GM21786 (cell line): ENCODE measurements at regions not wholly inside any gene's neighbourhood (a gene's known extent, or its start where the extent isn't known, plus 50 kb on each side); places are given as distances from the start of the nearest gene placed in this dataset.

Experiments used
- ATAC-seq: cut with Tn5 transposase; IDR thresholded peaks from one replicate; pipeline ENCODE4 v1.9.1; 2021; ENCODE audit not compliant: unreplicated experiment

DNA sequence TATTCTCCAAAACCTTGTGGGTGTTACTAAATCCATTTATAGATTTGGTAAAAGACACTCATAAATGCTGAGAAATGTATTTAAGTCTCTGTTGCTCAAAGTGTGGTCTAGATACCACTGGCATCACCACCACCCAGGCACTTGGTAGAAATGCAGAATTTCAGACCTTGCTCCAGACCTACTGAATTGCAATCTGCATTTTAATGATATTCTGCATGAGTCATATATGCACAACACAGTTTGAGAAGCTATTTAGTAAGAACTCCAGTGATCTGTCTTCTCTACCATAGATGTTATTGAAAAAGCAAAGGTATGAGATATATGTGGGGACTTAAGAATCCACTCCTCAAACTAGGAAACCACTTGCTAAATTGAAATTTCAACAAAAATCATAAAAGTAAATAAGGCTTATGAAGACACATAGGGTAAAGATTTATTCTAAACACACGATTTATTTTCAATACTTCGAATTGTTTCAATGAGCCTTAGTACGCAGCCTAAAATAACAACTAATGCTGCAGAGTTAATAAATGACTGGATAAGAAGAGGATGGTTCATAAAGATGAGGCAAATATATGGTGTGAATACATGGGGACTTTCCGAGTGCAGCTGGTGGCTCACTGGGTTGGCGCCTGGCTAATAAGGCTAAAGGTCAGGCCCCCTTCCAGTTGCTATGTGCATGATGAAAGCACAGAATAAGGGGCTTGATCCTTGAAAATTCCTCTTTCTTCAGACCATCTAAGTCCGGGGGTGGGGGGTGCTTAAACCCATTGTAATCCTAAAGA, 813.3 kb downstream of the NR2F2 start:
- peak; percentile 46 for ATAC-seq

DNA sequence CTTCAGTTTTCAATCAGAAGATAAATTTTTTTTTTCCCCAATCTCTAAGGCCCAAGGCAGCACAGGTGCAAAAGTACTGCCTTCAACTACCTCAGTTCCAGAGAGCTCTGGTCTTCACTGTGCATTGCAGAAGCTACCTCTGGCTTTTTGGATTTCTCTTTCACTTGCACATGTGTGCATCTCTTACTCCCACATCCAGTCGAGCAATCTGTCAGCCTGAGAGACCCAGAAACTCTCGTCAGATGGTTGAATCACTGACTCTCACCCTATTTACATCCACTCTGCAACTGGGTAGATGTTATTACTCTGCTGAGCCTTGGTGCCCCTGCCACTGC, 813.8 kb downstream of the NR2F2 start:
- ATAC-seq, result no peak

DNA sequence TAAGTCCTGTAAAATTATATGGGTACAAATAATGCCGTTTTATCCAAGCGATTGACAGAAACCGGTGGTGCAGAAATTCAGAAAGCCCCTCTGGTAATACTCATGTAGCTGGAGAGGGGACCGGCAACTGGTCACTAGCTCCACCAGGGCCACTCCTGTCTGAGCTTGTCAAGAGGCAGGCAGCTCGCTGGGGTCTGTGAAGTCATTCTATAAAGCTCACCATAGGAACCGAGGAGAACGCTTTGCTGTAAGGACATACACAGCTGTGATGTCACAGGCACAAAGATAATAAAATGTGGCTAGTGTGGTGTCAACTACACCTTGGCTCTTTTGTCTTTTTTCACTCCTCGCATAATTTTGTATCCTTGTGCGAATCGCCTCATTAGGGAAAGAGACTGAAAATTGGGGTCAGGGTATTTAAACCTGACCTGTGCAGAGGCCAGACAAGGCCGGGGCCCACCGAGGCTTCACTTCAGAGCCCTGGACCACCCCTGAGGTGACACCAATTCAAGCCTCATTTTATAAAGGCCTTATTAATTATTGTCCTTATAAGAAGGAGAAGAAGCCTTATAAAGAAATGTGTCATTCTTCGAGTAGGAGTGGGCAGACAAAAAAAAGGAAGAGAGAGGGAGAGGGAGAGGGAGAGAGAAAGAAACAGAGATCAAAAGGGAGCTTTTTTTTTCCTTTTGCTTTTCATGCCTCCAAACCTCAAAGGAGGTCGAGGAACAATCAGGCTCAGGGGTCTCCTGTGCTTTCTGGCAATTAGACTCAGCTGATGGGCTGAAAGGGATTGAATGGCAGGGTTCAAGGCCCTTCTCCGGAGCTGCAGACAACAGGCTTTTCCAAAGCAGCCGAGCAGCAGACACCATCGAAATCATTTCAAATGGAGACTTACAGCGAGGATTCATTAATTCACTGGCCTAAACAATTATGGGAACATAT, 813.3 kb upstream of the ARRDC4 start:
- ATAC-seq, result no peak

- ATAC-seq, result no peak
Measured at GRCh38 chr15:97153356-97153965, 807.0 kb upstream of the ARRDC4 start.

GRCh38 chr15:97156739-97157265, 803.7 kb upstream of the ARRDC4 start:
- ATAC-seq, result no peak

GRCh38 chr15:97162805-97163495, 797.6 kb upstream of the ARRDC4 start:
- ATAC-seq, result no peak

DNA sequence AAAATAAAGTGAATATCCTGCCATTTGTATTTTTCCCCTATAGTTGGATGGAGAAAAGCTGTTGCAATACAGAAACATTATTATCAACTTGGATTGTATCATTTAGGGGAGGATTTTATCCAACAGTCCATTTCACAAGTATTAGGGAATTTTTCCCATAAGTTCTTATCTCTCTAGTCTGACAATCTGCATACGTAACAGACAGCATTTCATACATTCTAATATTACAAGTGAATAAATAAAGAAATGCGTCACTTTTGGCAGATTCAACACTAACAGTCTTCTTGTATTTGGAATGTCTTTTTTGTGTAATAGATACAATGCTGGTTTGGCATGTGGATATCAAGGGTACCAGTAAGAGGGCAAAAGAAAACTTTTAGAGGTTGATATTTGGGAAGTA, 795.3 kb upstream of the ARRDC4 start:
- ATAC-seq, result no peak

DNA sequence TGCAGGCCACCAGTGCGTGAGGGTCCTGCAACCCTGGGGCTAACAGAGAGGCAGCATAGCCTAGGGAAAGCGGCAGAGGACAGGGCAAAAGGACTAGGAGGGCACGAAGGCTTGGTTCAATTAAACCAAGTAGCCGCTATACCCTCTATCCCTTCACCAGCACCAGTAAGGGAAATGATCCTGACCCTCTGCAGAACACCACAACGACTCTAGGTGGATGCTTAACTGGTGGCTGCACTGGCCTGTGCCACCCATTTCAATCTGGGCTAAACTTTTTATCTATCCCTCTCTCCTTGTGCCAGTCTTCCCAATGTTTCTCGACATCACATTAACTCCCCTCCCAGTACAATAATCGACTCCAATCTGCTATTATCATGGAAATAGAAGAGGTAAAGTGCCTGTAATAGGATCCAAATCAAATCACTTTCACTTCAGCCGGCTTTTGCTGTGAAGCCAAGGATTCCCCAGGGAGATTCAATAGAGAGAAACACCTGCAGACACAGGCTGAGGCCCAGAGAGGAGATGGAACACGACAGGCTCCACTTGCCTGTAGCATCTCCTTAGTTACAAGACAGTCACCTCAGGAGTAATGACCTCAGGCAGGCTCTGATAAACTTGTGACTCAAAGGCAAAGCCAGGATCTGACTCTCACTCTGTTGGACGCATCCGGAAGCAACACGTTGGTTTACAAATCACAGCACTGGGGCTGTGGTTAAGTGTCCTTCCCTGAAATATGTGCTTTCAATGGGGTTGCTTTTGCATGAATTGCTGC, 791.6 kb upstream of the ARRDC4 start:
- no peak for ATAC-seq

DNA sequence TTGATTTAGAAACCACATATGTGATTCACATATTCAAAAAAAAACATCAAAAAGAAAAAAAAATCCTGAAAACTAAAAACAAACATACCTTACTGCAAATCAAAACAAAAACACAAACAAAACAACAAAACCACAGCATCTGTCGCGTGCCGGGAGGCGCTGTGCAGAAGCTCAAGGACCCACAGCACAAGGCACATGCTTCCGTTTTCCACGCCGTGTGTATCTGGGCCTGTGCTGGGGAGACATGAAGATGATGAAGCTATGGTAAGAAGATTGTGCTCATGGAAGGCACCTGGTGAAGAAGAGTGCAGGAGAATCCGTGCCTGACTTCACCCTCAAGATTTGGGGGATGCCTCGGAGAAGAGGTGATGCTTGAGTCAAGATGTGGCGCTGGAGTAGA, 788.9 kb upstream of the ARRDC4 start:
- ATAC-seq, result no peak

DNA sequence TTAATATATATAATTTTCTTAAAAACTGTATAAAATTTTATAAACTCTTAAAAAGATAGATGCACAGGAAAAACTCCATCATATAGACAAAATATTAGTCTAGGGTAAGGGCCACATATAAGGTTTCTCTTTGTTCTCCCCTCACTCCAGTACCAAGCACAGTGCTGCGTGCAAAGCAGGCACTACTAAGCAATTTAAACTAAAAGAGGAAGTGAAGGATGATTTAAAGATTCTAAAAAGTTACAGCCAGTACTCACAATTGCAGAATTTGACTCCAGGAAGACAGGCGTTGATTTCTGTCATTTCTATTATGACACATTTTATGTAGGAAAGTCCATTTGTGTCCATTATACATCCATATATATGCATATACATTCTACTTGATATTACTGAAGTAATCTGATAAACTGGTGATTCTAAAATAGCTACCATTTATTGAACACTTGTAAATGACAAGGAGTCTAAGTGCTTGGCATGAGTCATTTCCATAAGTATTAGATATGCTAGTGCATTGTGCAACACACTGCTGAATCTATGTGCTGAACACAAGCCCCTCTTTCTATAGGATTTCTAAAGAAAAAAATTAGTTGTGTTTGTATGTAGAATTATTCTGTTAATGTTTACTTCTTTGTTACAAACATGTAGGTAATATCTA, 785.5 kb upstream of the ARRDC4 start:
- ATAC-seq, result no peak

DNA sequence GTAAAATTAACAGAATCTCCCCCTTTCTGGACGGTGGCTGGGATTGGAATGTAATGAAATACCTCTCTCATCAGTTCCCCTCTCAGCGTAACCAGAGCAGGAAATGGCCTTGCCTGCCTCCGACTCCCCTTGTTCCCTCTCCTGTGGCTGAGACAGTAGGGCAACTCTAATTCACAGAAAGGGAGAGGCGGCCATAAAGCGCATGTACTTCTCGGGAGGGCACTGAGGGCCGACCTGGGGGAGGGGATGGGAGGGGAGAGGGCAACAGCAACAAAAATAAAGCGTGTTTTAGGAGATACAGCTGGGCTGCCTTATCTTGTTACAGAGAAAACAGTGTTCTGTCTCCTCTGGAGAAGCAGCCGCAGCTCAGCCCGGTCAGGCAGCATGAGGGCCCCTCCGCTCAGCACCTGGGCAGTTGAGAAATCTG, 783.3 kb upstream of the ARRDC4 start:
- ATAC-seq, result no peak

GRCh38 chr15:97182581-97182980, 777.9 kb upstream of the ARRDC4 start:
- no peak for ATAC-seq

DNA sequence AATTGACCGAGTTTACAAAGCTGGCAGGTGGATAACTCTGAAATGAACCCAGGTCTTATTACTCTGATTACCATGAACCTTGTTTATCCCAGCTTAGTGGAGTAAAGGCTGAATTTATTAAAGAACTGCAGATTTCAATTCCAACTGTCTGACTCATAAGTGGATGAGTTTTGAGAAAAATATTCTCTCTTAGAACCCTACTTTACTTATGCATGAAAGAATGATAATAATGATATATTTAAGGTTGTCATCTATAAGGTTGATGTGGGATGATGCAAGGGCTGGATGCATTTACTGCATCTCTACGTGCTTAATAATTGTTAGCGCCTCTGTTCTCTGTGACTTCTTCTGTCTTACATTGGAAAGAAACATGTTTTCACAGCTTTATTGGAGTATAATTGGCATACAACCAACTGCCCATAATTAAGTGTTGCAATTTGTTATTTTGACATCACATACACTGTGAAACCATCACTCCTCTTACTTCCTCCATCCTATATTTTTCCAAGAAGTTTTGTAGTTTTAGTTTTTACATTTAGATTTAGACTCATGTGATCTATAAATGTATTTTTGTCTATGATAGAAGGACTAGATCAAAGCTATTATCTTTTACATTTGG, 771.2 kb upstream of the ARRDC4 start:
- ATAC-seq, result no peak

DNA sequence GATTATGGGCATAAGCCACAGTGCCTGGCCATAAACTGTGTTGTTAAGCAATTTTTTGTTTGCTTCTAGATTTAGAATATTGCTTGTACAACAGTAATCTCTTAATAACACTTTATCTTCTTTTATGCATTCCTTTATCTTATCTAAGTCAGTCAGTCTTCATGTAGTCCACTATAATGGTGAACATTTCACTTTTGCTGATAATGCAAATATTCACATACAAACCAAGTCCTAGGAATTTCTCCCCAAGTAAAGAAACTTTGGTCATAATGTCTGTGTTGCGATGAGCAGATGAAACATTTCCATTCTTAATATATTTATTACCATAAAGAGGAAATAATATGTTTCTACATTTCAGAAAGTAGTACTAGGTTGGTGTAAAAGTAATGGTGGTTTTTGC, 765.8 kb upstream of the ARRDC4 start:
- ATAC-seq, result no peak

DNA sequence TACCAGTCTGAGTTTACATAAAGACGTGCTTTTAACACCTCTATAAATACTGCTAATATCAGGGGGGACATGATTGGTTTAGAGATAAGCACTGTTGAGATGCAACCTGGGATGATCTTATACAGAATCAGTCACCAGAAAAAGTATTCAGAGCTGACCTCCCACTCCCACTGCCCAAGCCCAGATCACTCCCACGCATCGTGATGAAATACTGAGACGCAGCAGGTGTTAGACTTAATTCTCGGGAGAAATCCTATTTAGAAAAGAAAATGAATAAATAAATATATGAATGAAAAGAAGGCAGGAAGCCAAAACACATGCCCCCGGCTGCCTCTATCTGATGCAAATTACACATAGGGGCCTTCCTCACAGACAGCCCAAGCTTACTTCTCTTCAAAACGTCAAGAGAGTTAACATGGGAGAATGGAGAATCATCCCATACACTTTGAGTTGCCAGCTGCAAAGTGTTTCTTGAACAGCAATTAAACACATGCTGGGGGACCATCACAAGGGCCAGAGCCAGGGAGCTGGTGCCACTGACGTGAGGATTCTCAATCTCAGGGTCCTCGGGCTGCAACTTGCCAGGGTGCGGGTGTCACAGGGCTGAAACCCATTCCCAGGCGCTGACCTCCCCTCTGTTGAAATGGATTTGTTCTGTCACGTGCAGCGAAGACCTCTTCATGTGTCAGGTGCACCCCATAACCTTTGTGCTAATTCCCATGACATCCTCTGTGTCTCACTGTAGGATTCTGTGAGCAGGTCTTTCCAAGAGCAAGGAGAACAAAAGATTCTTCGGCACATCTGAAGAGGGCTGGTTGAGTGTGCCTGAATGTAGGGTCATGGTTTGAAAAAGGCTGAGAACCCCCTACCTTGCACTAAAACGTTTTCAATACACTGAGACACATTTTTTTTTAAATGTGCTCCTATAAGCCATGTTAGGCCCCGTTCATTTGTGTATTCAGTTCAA, 764.2 kb upstream of the ARRDC4 start:
- no peak for ATAC-seq

- no peak for ATAC-seq
Measured at GRCh38 chr15:97199393-97200051, 761.0 kb upstream of the ARRDC4 start.

- ATAC-seq, result no peak
Measured at GRCh38 chr15:97200161-97200560, 760.3 kb upstream of the ARRDC4 start.

DNA sequence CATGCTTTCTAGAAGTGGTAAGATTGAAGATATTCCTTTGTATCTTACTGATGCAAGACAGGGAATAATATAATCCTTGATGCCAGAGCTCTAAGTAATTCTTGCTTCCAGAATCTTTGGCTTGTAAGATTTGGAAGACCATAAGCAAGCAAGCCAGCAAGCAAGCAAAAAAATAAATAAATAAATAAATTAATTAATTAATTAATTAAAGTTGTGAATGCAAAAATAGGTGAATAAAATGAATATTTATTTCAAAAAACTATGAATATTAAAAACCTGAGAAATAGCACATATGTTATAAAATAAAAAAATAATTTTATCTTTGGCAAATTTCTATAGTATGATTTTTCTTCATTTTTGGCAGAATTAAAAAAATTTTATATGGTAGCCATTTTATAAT, 750.2 kb upstream of the ARRDC4 start:
- no peak for ATAC-seq
